Breast epithelium (tissue), 4 donors: ENCODE measurements at regions not wholly inside any gene's neighbourhood (a gene's known extent, or its start where the extent isn't known, plus 50 kb on each side); places are given as distances from the start of the nearest gene placed in this dataset.

Experiments used
- DNase-seq, 2 donors: peaks; one replicate each; pipeline ENCODE4 v3.0.0-alpha.2; 2019; ENCODE audit warnings: low spot score in 2 of 2
- H3K27ac ChIP-seq, 2 donors: fragments of 200-600 bp; sonication (generic) in 1 of 2; one replicate each; pipeline ENCODE4 v1.5.1; 2016 to 2019; ENCODE audit warnings: mild to moderate bottlenecking in 1 of 2
- H3K27me3 ChIP-seq, 2 donors: fragments of 200-600 bp; sonication (generic) in 1 of 2; one replicate each; pipeline versions ENCODE4 v1.5.1 to v1.6.0; 2017 to 2019; ENCODE audit warnings: control low read depth in 1 of 2, mild to moderate bottlenecking in 1 of 2
- H3K36me3 ChIP-seq: fragments of 200-600 bp; one replicate; pipeline ENCODE4 v1.5.1; 2019
- H3K4me1 ChIP-seq, 2 donors: fragments of 200-600 bp; sonication (generic); one replicate each; pipeline ENCODE4 v1.5.1; 2016 to 2019; ENCODE audit warnings: control low read depth in 1 of 2
- H3K4me3 ChIP-seq, 3 donors: fragments of 200-600 bp; sonication (generic); 1 replicate in 2 of 3; 2 replicates in 1 of 3; pipeline ENCODE4 v1.5.1; 2016 to 2019; ENCODE audit warnings: mild to moderate bottlenecking in 3 of 3, moderate library complexity in 2 of 3
- H3K9me3 ChIP-seq, 2 donors: fragments of 200-600 bp; sonication (generic) in 1 of 2; one replicate each; pipeline ENCODE4 v1.5.1; 2016 to 2019; ENCODE audit warnings: control low read depth in 1 of 2
- CTCF ChIP-seq, 3 donors: fragments of 450-650 bp; IDR thresholded peaks; one replicate each; pipeline ENCODE4 v1.5.1; 2016 to 2017; ENCODE audit warnings: antibody characterized with exemption in 3 of 3, mild to moderate bottlenecking in 3 of 3, moderate library complexity in 3 of 3
- POLR2A ChIP-seq: fragments of 450-650 bp; IDR thresholded peaks from one replicate; pipeline ENCODE4 v1.6.1; 2016; ENCODE audit warnings: antibody characterized with exemption, mild to moderate bottlenecking, moderate library complexity
- POLR2AphosphoS5 ChIP-seq, 3 donors: sonication (generic); formaldehyde crosslinking; IDR thresholded peaks; one replicate each; pipeline ENCODE4 v1.6.1; 2017; ENCODE audit warnings: antibody characterized with exemption in 3 of 3
- intact Hi-C: fragments of 100-400 bp; cut with DNase I; formaldehyde crosslinking; loops from one replicate; pipeline ENCODE4 v1.15.1; 2023; ENCODE audit warnings: low total_unique reads

GRCh38 chr13:65836066-65836465, 1394.1 kb downstream of the PCDH9 start:
- intact Hi-C loops = no loop called here
- H3K9me3 ChIP-seq = no peaks in the 10 kb centered on the region
- H3K27me3 ChIP-seq = no peaks in the 10 kb centered on the region
- TF ChIP-seq POLR2A = no peak
- no peak overlapping the region for H3K27ac ChIP-seq
- DNase-seq = no peak
- H3K36me3 ChIP-seq = no peaks in the 10 kb centered on the region
- H3K4me1 ChIP-seq = no peaks in the 10 kb centered on the region
- no peak overlapping the region for H3K4me3 ChIP-seq

GRCh38 chr13:65834897-65835296, 1395.2 kb downstream of the PCDH9 start:
- no peaks in the 10 kb centered on the region for H3K4me1 ChIP-seq
- no peak overlapping the region for H3K27ac ChIP-seq
- H3K9me3 ChIP-seq = no peaks in the 10 kb centered on the region
- DNase-seq = no peak
- H3K4me3 ChIP-seq = no peak overlapping the region
- no peaks in the 10 kb centered on the region for H3K27me3 ChIP-seq
- intact Hi-C loops = no loop called here
- TF ChIP-seq POLR2AphosphoS5 (IDR thresholded peaks at IDR 0.05) (no peak), CTCF (IDR thresholded peaks at IDR 0.05) (no peak), POLR2A (no peak)
- H3K36me3 ChIP-seq = no peaks in the 10 kb centered on the region

- TF ChIP-seq POLR2A (no peak), POLR2AphosphoS5 (IDR thresholded peaks at IDR 0.05) (no peak), CTCF (IDR thresholded peaks at IDR 0.05) (no peak)
- DNase-seq = no peak
- Histone ChIP-seq H3K27me3 (no peaks in the 10 kb centered on the region), H3K27ac (no peak overlapping the region), H3K4me3 (no peak overlapping the region), H3K9me3 (no peaks in the 10 kb centered on the region), H3K4me1 (no peaks in the 10 kb centered on the region), H3K36me3 (no peaks in the 10 kb centered on the region)
- intact Hi-C loops = no loop called here
These were observed 1399.5 kb downstream of the PCDH9 start for GRCh38 chr13:65830411-65831205.

GRCh38 chr13:65829241-65830008, 1400.7 kb downstream of the PCDH9 start:
- Histone ChIP-seq H3K27me3 (no peaks in the 10 kb centered on the region), H3K4me3 (no peak overlapping the region), H3K4me1 (no peaks in the 10 kb centered on the region), H3K9me3 (no peaks in the 10 kb centered on the region), H3K36me3 (no peaks in the 10 kb centered on the region), H3K27ac (no peak overlapping the region)
- TF ChIP-seq POLR2AphosphoS5 (IDR thresholded peaks at IDR 0.05) = no peak
- no peak for TF ChIP-seq CTCF (IDR thresholded peaks at IDR 0.05)
- no peak for TF ChIP-seq POLR2A
- no peak for DNase-seq
- intact Hi-C loops = no loop called here

- no peaks in the 10 kb centered on the region for H3K36me3 ChIP-seq
- no peaks in the 10 kb centered on the region for H3K9me3 ChIP-seq
- TF ChIP-seq POLR2AphosphoS5 (IDR thresholded peaks at IDR 0.05) = no peak
- DNase-seq = no peak
- intact Hi-C loops = no loop called here
- H3K27ac ChIP-seq = no peak overlapping the region
- H3K4me1 ChIP-seq = no peaks in the 10 kb centered on the region
- H3K27me3 ChIP-seq = no peaks in the 10 kb centered on the region
- H3K4me3 ChIP-seq = no peak overlapping the region
These were observed 1403.5 kb downstream of the PCDH9 start for GRCh38 chr13:65826657-65827056.

GRCh38 chr13:65825039-65825438, 1405.1 kb downstream of the PCDH9 start:
- H3K4me3 ChIP-seq = no peak overlapping the region
- H3K27ac ChIP-seq = no peak overlapping the region
- H3K4me1 ChIP-seq = no peaks in the 10 kb centered on the region
- H3K9me3 ChIP-seq = no peaks in the 10 kb centered on the region
- H3K36me3 ChIP-seq = no peaks in the 10 kb centered on the region
- TF ChIP-seq POLR2A = no peak
- no peak for TF ChIP-seq CTCF (IDR thresholded peaks at IDR 0.05)
- TF ChIP-seq POLR2AphosphoS5 (IDR thresholded peaks at IDR 0.05) = no peak
- no peaks in the 10 kb centered on the region for H3K27me3 ChIP-seq
- DNase-seq = no peak
- intact Hi-C loops = no loop called here
